ENCODE measurements at regions not wholly inside any gene's neighbourhood (a gene's known extent, or its start where the extent isn't known, plus 50 kb on each side); places are given as distances from the start of the nearest gene placed in this dataset.
A peak's percentile ranks its signal among the peaks of the same experiment; 100 is the strongest.
"Not testable (repeated sequence)": the region's sequence is repeated elsewhere in the genome, so short reads cannot be mapped to it uniquely, and the experiment has no call there.

- DNase-seq (ENCODE audit: low read depth) (no peak), FAIRE-seq (no peak)
- Histone ChIP-seq H3K27me3 (ENCODE audit: control insufficient read depth, insufficient read depth, low read length) (no peaks in the 10 kb centered on the region), H3K36me3 (ENCODE audit: control insufficient read depth, insufficient read depth, low read length) (no peaks in the 10 kb centered on the region), H3K4me3 (ENCODE audit: low read depth, low read length) (no peak overlapping the region)
- TF ChIP-seq CTCF (IDR thresholded peaks at IDR 0.05; ENCODE audit: insufficient read depth, low read length, severe bottlenecking) = no peak
Observed at GRCh38 chr1:194755241-194755994, 1569.0 kb upstream of the B3GALT2 start.

- H3K4me3 ChIP-seq (ENCODE audit: low read depth, low read length); H3K36me3 ChIP-seq (ENCODE audit: control insufficient read depth, insufficient read depth, low read length); H3K27me3 ChIP-seq (ENCODE audit: control insufficient read depth, insufficient read depth, low read length); FAIRE-seq; DNase-seq (ENCODE audit: low read depth): not testable (repeated sequence)
Observed at GRCh38 chr1:194738843-194739242, 1552.4 kb upstream of the B3GALT2 start.

- no peak for TF ChIP-seq CTCF (IDR thresholded peaks at IDR 0.05; ENCODE audit: insufficient read depth, low read length, severe bottlenecking)
- H3K4me3 ChIP-seq (ENCODE audit: low read depth, low read length) = no peak overlapping the region
- DNase-seq (ENCODE audit: low read depth) (no peak), FAIRE-seq (no peak)
- H3K27me3 ChIP-seq (ENCODE audit: control insufficient read depth, insufficient read depth, low read length) = no peaks in the 10 kb centered on the region
- H3K36me3 ChIP-seq (ENCODE audit: control insufficient read depth, insufficient read depth, low read length) = no peaks in the 10 kb centered on the region
Observed at GRCh38 chr1:194734970-194735369, 1548.6 kb upstream of the B3GALT2 start.

- no peak for TF ChIP-seq CTCF (IDR thresholded peaks at IDR 0.05; ENCODE audit: insufficient read depth, low read length, severe bottlenecking)
- DNase-seq (ENCODE audit: low read depth) (peak; percentile 53), FAIRE-seq (no peak)
- Histone ChIP-seq H3K27me3 (ENCODE audit: control insufficient read depth, insufficient read depth, low read length) (no peaks in the 10 kb centered on the region), H3K36me3 (ENCODE audit: control insufficient read depth, insufficient read depth, low read length) (no peaks in the 10 kb centered on the region), H3K4me3 (ENCODE audit: low read depth, low read length) (no peak overlapping the region)
Observed at GRCh38 chr1:194731025-194731424, 1544.6 kb upstream of the B3GALT2 start.

- H3K4me3 ChIP-seq (ENCODE audit: low read depth, low read length) = no peak overlapping the region
- peak; percentile 55 for FAIRE-seq
- no peaks in the 10 kb centered on the region for H3K27me3 ChIP-seq (ENCODE audit: control insufficient read depth, insufficient read depth, low read length)
- H3K36me3 ChIP-seq (ENCODE audit: control insufficient read depth, insufficient read depth, low read length) = no peaks in the 10 kb centered on the region
- no peak for DNase-seq (ENCODE audit: low read depth)
- TF ChIP-seq CTCF (IDR thresholded peaks at IDR 0.05; ENCODE audit: insufficient read depth, low read length, severe bottlenecking) = no peak
Observed at GRCh38 chr1:194730304-194730703, 1543.9 kb upstream of the B3GALT2 start.

GRCh38 chr1:194723067-194723466 is 1536.7 kb upstream of the B3GALT2 start:
- no peak for TF ChIP-seq CTCF (IDR thresholded peaks at IDR 0.05; ENCODE audit: insufficient read depth, low read length, severe bottlenecking)
- no peak for FAIRE-seq
- Histone ChIP-seq H3K4me3 (ENCODE audit: low read depth, low read length) (no peak overlapping the region), H3K36me3 (ENCODE audit: control insufficient read depth, insufficient read depth, low read length) (no peaks in the 10 kb centered on the region), H3K27me3 (ENCODE audit: control insufficient read depth, insufficient read depth, low read length) (no peaks in the 10 kb centered on the region)
- DNase-seq (ENCODE audit: low read depth) = peak; percentile 64

Data from bronchial epithelial cell (primary cell).